Astrocyte (in vitro differentiated cells and primary cell): ENCODE measurements at regions not wholly inside any gene's neighbourhood (a gene's known extent, or its start where the extent isn't known, plus 50 kb on each side); places are given as distances from the start of the nearest gene placed in this dataset.

Source experiments
- CTCF ChIP-seq: IDR thresholded peaks from 2 replicates; pipeline ENCODE4 v1.5.1; 2011; ENCODE audit warnings: low read depth, mild to moderate bottlenecking, inconsistent platforms, low read length, moderate library complexity; ENCODE audit not compliant: insufficient read depth
- EZH2 ChIP-seq: IDR thresholded peaks from 2 replicates; pipeline ENCODE4 v1.6.1; 2012; ENCODE audit warnings: mild to moderate bottlenecking, low read length, inconsistent platforms; ENCODE audit not compliant: insufficient read depth

GRCh38 chr6:122052346-122052900 lies 347.0 kb upstream of the HSF2 start:
- TF ChIP-seq CTCF (no peak), EZH2 (no peak)
